D341Med (cell line): ENCODE measurements at regions not wholly inside any gene's neighbourhood (a gene's known extent, or its start where the extent isn't known, plus 50 kb on each side); places are given as distances from the start of the nearest gene placed in this dataset.
"Not testable (repeated sequence)": the region's sequence is repeated elsewhere in the genome, so short reads cannot be mapped to it uniquely, and the experiment has no call there.

ENCODE experiments used
- DNase-seq: peaks from one replicate; pipeline ENCODE4 v3.0.0; 2012; ENCODE audit warnings: low spot score

DNA sequence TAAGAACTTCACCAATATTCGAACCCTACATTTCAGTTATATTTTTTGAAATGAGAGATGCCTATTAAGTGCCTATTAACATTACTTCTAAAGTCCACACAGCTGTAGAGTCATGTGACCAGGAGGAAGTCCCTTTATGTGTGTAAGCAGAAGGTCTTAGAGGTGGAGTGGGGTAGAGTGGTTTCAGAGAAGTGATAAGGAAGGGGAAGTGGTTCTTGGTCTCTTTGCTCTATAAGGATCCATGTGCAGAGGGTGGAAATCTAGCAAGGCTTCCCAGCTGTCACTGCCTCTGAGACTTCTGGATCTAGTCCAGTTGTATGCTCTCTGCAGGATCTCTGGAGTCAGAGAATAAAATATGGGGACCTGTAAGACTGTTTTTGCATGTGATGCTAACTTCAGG, 673.9 kb downstream of the FLRT2 start:
- DNase-seq, result no peak

DNA sequence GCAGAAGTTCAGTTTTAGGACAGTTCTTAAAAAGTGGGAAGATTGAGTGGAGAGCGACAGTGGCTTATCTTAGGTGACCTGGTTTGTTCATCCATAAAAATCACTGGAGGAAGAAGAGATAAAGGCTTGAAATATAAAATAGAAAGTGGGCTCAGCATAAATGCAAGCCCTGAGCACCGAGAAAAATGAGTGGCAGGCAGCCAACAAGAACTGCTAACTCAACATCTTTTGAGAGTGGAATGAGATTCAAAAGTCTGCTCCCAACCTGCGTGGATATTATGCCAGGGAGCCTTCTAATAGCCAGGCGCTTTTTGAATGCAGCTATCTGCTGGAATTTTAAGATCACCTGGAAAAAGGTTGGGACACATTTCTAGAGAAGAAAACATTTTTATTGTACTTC, 666.5 kb downstream of the FLRT2 start:
- no peak for DNase-seq

DNA sequence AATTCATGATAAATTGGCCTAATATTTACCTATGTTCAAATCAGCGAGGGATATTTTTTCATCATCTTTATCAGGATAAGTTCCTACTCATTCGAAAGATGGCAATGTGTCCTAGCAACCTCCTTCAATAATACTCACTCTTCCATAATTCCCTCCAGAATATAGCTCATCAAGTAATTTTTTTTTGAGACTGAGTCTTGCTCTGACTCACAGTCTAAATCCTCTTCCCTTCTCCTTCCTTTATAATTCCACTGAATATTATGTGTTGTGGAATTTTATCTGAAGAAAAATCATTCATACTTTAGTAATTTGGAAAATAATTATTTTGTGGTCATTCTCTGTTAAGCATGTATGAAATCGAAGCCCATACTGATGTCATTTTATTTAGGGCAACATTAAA, 663.8 kb downstream of the FLRT2 start:
- DNase-seq, result no peak

DNA sequence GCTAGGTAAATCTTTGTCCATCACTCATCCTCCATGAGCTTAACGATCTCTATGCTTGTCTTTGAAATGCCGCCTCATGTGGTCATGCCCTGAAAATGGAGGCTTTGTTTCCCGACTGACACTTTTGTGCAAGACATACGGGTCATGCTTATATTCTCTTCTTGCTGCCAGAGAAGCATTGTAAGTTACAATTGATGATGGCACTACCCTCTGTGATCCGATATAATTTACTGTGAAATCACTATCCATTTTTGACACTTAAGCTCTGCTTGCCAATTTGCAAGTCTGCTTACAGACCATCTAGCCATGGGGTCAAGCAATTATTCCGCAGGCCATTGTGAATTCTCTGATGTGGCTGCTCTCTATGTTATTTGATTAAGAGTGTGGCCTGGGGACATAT, 650.0 kb downstream of the FLRT2 start:
- DNase-seq, result no peak

DNA sequence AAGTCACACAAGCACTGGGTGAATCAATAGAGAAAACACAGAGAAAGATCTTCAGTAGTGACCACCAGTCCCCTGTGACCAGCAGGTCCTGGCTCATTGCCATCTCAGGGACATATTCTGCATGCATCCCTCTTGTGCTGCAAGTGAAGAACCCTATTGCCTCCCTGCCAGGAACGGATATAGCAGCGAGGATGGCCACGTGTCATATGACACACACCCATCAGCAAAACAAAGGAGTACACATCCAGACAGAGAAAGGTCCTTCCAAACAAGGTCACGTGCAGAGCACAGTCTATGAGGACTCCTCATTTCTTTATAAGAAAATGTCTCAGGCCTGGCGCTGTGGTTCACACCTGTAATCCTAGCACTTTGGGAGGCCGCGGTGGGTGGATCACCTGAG, 638.4 kb downstream of the FLRT2 start:
- DNase-seq, result no peak

DNA sequence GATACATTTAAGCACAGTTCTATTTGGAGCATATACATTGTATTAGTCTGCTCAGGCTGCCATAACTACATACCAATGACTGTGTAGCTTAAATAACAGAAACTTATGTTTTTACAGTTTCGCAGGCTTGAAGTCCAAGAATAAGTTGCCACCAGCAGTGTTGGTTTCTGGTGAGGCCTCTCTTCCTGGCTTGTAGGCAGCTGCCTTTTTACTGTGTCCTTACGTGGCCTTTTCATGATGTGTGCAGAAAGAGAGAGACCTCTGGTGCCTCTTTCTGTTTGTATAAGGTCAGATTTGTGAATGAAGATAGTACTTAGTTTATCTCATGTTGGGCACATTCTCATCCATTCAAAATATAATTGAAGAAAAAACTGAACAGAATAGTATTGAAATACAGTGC, 636.6 kb downstream of the FLRT2 start:
- DNase-seq, result no peak

DNA sequence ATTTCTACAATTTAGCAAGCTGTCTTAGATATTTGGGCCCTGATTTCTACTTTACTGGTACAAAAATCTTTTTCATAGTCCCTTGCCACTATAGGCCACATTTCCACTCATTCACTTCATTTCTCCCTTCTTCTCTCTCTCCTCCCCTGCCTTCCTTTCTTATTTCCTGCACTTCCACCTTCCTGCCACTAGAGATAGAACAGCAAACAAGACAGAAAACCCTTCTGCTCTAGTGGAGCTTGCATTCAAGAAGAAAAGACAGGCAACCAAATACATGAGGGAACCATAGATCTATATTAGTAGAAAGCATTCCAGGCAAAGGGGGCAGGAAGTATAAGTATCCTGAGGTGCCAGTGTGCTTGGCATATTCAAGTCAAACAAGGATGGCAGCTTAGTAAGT, 623.5 kb downstream of the FLRT2 start:
- DNase-seq, result no peak

DNA sequence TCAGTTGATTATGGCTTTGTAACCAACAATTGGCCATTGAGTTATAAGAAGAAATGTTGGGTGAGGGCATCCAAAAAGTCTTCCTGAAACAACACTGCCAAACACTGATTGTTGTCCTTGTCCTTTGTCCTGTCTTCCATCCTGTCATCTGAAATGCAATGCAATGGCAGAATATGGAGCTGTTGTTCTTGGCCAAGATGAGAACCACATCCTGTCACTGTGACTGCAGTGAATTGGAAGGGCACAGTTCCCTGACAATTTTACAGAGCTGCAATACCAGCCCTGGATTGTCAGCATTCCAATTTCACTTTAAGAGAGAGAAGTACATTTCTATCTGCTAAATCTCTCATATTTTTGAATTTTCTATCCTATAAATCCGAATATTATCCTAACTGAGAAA, 613.3 kb downstream of the FLRT2 start:
- DNase-seq, result no peak

DNA sequence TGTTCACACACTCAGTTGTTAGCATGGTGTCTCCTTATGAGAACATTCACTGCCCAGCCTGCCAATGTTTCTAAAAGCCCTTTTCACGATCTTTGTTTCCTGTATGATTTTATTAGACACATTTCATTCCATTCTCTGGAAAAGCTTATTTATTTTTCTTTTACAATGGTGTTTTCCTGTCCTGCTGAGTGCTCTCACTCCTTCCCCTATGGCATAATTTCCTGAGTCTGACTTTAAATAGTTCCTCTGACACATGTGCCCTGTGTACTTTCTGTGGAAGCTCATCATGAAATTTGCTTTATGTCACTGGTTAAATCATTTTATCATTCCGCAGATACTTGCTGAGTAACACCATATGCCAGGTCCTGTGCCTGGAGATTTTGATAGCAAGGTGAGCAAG, 612.0 kb downstream of the FLRT2 start:
- no peak for DNase-seq

DNA sequence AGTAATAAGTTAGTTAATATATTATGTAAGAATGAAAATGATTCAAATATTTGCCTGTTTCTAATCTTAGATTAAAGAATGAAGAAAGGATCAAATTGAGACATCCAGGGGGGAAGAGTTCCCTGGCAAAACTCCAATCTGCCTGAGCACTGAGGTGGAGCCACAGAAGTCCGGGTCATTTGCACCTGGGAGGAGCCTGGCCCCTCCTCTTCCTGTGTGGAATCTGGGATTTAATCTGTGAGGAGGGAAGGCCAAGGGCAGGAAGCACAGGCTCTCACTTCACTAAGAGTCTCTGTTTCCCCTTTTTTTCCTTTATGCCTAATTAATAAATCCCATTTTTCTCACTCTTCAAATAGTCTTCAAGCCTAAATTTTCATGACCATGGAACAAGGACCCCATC, 599.5 kb downstream of the FLRT2 start:
- no peak for DNase-seq

DNA sequence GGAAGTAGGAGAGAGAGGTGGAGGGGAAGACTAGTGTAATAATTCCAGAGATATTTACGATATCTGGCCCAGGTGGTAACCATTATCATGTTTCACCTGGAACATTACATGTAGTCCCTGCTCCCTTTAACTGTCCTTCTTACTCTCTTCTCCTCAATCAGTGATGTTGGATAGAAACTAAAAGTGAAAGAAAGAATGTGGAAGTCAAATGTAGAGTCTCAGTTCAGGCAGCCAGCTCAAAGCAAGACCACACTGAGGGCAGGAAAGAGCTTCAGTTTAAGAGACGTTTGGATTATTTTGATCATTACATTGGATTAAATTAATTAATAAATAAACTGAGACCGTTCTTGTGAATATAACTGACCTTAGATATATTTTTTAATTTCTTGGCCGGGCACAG, 594.4 kb downstream of the FLRT2 start:
- DNase-seq, result no peak

DNA sequence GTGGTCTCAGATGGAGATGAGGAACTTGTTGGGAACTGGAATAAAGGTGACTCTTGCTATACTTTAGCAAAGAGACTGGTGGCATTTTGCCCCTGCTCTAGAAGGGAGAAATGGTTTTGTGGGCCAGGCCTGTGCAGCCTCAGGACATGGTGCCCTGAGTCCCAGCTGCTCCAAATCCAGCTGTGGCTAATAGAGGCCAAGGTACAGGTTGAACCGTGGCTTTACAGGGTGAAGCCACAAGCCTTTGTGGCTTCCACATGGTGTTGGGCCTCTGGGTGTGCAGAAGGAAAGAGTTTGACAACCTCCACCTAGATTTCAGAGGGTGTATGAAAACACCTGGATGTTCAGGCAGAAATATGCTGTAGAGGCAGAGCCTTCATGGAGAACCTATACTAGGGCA, 586.0 kb downstream of the FLRT2 start:
- DNase-seq, result no peak

DNA sequence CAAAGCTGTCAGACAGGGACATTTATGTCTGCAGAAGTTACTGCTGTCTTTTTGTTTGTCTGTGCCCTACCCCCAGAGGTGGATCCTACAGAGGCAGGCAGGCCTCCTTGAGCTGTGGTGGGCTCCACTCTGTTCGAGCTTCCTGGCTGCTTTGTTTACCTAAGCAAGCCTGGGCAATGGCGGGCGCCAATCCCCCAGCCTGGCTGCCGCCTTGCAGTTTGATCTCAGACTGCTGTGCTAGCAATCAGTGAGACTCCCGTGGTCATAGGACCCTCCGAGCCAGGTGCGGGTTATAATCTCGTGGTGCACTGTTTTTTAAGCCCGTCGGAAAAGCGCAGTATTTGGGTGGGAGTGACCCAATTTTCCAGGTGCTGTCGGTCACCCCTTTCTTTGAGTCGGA, 580.9 kb downstream of the FLRT2 start:
- DNase-seq, result not testable (repeated sequence)

DNA sequence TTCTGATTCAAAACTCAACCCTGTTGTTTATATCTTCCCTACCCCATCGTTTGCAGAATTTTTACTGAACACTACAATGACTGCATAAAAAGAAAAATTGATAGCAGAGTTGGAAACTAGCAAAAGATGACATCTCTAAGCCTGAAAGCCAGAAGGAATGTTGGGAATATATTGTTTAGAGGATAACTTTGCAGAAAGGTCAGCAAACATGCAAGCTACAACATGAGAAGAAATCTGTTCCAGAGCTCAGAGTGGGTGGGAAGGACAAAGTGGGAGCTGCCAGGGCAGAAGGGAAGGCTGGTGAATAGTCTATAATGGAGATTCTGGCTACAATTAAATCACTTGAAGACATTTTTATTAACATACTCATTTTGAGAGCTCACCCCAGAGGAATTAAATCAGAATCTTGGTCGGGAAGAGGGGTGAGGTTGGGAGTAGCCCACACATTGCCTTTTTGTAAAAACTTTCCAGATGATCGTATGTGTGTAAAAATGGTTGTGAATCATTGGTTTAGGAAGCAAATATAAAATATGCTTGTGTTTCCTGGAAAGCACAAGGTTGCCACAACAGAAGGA, 574.8 kb downstream of the FLRT2 start:
- no peak for DNase-seq

DNA sequence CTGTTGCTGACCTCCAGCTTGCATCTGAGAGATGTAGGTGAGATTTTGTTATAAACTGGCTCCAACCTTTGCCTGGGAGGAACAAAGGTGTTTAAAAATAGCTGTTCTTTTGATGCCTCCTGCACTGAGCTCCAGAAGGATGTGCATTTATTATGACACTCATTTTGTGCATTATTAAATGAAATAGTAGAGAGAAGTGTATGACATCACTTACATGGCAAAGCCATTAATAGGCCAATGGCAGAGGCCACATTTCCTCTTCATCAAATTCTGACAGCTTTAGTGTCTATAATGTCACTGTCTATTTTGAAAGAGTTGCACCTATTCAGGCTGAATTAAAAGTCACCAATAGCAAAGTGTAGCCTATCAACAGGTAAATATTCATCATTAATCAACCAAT, 564.6 kb downstream of the FLRT2 start:
- no peak for DNase-seq

DNA sequence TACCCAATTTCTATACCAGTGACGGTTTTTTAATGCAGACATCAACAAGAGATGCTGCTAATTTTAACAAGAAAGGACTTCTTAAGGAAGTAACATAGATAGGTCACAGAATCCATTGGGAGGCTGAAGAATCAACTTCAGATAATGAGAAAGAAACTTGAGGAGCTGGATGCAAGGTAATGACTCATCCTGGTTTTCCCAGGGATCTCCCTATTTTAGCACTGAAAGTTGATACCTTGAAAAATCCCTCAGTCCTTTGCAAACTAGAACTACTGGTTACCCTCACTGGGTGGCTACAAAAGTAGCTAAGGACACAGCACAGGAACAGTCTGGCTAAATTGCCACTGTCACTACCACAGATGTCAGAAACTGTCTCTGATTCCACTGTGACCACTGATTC, 561.9 kb downstream of the FLRT2 start:
- no peak for DNase-seq

DNA sequence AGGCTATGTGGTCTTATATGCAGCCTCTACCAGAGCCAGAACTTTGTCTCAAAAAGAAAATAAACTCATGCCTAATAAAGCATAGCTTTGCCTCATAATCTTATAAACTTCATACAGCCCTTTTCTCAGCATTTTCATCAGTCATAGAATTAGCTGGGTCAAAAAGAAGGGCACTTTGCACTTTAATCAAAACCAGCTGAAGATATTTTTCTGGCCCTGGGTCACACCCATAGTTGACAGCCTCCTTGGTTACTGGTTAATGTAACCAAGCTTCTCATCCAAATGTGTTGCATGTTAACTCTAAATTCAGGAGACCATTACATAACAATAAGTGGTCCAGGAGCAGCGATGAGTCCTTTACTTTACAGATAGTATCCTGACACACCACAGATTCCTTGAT, 558.2 kb downstream of the FLRT2 start:
- DNase-seq, result no peak

DNA sequence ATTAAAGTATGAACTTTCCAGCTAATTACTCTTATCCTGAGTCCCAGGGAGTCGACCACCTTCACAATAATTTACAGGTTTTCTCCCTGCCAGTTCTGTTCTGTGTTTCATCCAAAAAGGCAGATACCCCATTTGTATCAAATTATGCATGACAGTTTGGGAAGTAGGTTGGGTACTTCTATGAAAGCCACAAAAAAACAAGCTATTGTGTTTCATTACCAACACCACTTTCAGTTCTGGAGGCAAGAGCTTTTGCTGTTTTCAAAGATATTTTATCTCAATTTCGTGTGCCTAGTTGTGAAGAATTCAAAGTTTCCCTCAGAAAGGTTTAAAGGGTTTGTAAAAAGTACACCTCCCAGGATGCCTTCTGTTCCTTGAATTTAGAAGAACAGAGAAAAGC, 557.4 kb downstream of the FLRT2 start:
- DNase-seq, result no peak

DNA sequence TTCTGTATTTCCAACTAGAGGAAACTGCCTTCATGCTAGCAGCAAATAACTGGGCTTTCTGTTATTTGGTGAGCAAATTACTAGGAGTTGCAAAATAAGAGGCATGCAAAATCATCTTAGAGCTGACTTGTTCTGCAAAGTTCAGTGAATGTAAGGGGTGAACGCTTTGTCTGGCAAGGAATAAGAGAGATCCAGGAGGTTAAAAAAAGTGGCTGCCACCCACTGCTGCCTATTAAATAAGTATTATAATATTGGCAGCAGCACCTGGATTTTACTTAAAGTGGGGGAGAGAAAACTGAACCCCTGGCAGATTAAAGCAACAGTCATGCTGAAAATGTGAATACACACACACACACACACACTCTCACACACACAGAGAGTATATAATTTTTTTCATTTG, 557.0 kb downstream of the FLRT2 start:
- DNase-seq, result no peak

DNA sequence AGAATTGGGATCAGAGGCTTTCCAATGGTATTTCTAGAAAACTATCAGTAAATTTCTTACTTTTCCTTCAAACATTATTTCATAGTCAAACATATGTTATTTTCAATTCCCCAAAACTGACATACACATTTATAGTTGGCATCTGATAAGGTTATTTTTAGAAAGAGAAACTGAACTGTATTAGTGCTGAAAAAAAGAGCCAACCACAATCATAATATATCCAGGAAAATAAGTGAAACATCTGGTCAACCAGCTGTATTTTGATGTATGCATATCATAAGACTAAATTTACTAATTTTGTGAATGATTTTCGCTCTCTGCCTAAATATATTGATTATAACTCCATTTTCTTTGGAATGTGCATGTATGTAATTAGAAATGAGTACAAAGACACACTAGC, 554.2 kb downstream of the FLRT2 start:
- no peak for DNase-seq

DNA sequence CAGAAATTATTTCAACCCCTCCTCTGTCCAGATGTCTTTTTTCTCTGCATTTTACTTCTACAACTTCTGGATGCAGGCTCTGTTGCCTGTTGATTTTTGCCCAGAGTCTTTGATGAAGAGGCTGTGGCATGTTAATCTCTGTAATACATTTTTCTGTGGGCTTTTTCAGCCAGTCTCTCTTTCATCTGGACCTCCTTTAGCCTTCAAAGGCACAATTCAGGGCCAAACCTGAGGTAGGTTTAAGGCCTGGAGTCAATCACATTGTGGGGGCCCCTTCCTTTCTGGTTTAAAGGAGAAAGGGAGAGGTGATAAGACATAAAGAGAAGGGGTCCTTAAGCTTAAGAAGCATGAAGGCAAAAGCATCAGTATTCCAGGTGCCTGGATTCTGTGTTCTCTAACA, 553.7 kb downstream of the FLRT2 start:
- DNase-seq, result no peak

DNA sequence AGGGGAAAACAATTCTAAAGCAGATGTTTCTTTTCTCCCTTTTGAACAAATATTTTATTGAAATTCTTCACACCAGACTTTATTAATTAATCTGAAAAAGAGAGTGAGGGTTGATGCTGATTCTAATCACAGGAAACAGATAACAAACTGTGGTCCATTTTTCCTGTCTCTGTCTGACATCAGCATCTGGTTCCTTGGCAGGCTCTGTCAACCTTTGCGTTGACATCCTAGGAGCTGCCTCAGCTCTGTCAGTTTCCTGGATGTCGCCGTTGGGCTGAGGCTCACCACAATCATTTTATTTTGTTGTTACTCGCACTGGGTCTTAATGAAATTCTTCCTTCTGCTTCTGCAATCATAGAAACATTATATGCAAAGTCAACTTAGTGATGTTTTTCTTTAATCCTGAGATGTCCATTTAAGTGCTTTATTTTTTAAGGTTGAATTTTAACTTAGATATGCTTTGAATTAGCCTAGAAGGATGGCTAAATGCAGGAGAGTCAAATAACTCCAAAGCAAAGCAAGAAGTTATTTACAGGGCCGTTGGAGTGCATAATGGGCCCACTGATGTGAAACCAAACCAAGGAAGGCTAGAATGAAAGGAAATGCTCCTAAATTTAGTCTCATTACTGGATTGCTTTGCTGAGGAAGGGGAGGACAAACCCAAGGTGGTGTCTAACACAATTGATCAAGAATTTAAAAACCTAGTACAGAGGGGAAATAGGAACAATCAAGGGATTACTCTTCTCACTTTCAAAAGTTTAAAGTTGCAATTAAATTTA, 542.4 kb downstream of the FLRT2 start:
- DNase-seq, result no peak

DNA sequence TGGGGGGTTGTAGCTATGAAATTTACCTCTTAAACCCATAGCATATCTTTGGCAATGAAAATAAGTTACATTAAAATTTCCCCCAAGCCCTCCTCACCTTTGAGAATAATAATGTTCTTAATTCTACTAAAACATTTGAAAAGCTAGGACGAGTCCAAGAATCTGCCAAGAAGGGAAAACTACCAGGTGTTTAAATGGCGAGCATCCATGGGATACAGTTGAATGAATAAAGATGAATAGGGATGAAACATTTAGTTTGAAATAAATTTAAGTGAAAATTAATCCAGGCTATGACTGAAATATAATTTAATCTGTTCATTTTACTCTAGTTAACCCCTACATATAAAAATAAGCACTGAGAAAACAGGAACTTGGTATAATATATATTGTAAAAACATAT, 536.7 kb downstream of the FLRT2 start:
- DNase-seq, result no peak

DNA sequence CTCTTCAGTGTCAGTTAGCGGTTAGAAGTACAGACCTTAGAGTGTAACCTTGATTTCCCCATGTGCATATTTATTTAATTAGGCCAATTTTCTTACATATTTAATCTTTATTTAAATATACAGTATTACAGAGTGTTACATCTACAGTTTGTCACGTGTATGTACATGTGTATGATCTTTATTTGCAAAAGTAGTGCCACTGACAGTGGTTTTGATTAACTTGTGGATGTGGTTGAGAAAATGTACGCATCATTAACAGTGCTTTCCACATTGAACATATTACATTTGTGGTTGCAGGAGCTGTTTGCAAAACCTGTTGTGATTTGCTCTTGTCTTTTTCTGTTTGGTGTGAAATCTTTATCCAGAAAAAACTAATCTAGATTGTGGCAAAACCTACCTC, 535.5 kb downstream of the FLRT2 start:
- no peak for DNase-seq
